Stimulated activated CD8-positive, alpha-beta memory T cell treated with anti-CD3 and anti-CD28 coated beads, Interleukin-7, amount 100 ng/mL, for 4 hours (primary cell): ENCODE measurements at regions not wholly inside any gene's neighbourhood (a gene's known extent, or its start where the extent isn't known, plus 50 kb on each side); places are given as distances from the start of the nearest gene placed in this dataset.
A peak's percentile ranks its signal among the peaks of the same experiment; 100 is the strongest.

ENCODE experiments used
- DNase-seq, 2 donors: peaks; one replicate each; pipeline ENCODE4 v3.0.0-alpha.2; 2020; ENCODE audit warnings: low read depth in 2 of 2

GRCh38 chr4:17336524-17336961, 175.3 kb downstream of the QDPR start:
- DNase-seq: peak; percentile 66 to 68

- no peak for DNase-seq
Measured at GRCh38 chr4:17336069-17336468, 175.8 kb downstream of the QDPR start.

GRCh38 chr4:17335371-17335770, 176.5 kb downstream of the QDPR start:
- peak in 1 of 2 donors; percentile 1 for DNase-seq

- no peak for DNase-seq
Measured at GRCh38 chr4:17332478-17332877, 179.4 kb downstream of the QDPR start.

DNA sequence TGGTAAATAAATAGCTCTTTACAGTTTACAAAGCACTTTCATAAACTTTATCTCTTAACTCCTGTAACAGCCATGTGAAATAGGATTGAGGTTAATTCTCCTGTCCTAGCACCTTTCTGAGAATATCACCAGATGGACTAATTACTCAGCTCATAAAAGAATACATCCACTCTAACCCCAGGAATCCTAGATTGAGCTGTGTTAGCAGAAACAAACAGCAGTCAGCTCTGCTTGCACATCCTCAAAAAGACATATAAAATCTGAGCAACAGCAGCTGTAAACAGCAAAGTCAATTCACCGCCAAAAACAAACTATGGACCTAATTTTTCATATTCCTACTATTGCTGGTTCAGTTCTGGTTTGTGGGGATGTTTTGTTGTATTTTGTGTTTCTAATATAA, 182.8 kb downstream of the QDPR start:
- DNase-seq: no peak

DNA sequence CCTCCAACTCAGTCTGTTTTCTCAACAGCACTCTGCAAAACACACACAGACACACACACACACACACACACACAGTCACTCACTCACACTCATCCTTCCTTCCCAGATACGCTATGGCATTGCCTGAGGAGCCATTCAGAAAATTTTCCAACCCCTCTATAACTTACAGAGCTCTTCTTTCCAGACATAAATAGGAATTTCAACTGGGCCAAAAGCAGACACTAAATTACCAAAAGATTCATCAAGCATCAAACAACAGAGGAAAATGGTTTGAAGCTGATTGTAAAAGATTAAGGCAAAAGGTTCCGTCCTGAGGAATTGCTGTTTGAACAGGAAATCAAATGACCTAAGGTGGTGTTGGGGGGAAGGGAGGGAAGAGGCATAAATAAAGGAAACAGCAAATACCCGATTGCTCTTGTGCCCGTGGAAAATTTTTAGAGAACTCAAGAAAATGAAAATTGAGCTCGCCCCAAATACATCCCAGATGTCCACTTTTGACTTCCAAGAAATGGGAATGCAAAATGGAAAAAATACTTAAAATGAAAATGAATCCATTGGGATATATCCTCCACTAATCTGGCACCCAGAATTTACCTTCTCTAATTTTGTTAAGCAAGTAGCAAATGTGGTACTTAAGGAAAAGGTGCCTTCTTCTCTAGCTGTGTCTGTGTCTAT, 183.6 kb downstream of the QDPR start:
- DNase-seq: no peak

DNA sequence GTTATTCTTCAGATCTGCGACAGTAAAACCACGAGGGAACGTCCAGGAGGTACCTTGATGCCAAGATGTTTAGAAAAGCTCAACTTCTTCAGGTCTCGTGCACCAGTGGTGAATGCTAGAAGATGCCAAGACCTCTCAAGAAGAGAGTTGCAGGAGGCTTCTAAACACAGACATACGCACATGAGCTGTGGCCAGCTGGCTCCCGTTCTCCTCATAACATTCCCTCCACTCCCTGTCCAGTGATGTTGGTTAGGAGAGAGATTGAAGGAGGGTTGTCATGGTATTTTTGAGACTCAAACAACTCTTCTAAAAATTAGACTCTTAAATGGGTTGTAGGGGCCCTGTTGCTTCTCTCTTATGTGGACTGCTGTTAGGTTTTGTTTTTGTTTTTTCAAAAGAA, 184.3 kb downstream of the QDPR start:
- DNase-seq: no peak

DNA sequence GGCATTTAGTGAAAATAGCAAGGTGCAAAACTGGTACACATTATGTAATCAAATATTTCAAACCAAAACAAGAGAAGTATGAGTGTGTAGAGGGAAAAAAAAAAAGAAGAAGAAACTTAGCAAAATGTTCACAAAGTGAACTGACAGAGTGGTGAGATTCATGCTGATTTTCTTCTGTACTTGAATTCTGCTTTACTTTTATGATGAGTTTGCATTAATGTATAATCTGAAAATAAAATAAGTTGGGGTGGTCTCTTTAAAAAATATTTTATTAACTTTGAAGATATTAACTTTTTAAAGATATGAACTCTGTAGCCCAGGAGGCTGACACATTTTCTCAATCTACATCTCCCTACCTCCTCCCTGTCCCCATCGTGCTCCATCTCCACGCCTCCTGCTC, 185.1 kb downstream of the QDPR start:
- no peak for DNase-seq

DNA sequence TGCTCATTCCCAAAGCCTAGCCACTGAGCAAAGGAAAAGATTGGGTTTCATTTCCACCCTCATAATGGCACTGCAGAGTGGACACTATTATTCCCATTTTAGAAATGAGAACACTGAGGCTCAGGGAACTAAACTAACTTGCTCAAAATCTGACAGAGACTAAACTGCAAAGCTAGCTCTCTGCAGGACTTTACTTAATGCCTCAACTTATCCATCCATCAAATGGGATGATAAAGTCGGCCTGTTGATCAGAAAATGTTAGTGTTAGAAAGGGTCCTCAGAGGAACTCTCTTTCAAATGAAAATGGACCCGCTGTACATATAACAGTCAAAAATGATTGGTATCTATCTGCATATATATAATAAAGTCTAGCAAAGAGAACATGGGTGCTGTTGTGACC, 186.8 kb downstream of the QDPR start:
- DNase-seq: no peak

- peak; percentile 22 to 28 for DNase-seq
Measured at GRCh38 chr4:17324386-17324830, 187.5 kb downstream of the QDPR start.

DNA sequence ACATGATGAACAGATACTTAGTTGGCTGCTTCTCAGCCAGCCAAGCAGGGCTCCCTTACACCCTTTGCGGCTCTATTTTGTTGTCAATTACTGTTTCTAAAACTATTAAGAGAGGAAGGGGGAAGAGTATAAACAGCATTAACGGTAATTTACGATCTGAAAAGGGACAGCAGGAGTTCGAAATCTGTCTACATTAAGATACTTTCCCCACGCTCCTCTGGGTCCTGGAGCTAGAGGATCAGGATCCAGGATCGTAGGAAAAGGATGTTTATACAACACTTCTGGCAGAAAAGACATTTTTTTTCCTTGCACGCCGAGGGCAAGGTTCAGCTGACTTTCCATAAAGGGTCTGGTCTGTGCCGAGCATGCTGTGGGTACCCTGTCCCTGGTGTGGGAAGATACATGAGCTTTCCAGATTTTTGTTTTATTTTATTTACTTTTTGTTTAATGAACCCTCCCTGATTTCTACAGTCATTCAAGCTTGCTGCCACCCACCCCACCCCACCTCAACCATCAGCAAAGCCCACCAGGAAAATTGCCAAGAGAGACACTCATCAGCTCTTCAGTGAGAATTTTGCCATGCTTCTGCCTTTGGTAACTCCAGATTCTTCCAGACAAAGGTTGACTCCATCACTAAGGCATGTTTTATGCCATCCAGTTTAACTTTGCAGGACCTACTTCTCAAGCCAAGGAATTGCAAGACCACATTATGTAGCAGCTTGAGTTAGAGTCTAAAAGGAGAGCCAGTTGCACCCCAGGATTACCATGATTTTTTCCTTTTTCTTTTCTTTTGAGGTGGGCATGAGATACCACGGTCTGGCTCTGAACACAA, 188.1 kb downstream of the QDPR start:
- no peak for DNase-seq

GRCh38 chr4:17322514-17322913, 189.4 kb downstream of the QDPR start:
- no peak for DNase-seq

DNA sequence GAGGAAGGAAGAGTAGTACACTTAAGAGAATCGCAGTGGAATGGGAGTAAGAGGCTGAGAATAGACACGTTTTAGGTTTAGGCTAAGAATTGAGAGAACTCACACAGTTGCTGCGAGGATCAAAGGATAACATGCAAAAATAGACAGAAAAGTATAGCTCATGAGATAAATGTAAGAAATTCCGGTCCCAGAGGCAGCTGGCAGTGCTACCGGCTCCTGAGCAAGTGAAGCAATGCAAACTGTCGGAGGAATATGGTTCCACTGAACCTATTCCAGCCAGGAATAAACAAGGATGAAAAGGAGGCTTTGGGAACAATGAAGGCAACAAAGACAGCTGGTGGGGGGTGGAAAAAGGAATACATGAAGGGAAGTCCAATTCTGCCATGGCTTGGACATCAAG, 191.8 kb downstream of the QDPR start:
- no peak for DNase-seq

DNA sequence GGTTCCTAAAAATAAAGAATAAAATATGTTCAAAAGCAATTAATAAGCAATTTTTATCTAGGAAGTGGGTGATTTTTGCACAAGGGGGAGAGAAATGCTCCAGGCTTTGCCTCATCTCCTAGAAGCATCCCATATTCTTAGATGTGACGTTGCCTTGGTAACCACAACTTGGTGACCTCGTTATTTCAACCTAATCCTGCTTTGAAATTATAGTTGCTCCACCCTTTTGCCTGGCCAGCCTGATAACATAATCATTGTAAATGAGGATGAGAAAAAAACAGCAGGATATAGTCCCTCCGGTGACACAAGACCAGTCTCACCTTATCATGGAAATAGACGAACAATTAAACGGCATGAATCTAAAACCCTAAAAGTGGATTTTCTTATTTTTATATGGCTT, 194.4 kb downstream of the QDPR start:
- no peak for DNase-seq

DNA sequence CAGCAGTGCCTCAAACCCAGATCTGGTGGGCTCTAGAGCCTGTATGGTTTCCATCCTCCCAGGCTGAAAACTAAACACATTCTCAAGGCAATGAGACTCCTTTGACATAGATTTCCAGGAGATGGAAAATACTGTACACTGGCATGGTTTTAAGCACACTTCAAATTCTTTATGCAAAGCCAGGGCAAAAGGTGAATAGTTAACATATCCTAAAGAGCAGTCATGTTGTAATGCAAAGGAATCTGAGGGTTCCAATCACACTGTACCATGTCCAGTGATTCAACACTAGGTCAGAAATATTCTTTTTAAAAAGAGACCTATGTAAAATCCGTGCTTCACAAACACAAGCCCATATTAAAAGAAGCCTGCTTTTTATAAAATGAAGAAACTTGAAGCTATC, 195.3 kb downstream of the QDPR start:
- no peak for DNase-seq

GRCh38 chr4:17315459-17315858, 196.4 kb downstream of the QDPR start:
- no peak for DNase-seq

- DNase-seq: no peak
Measured at GRCh38 chr4:17313194-17313593, 198.7 kb downstream of the QDPR start.

DNA sequence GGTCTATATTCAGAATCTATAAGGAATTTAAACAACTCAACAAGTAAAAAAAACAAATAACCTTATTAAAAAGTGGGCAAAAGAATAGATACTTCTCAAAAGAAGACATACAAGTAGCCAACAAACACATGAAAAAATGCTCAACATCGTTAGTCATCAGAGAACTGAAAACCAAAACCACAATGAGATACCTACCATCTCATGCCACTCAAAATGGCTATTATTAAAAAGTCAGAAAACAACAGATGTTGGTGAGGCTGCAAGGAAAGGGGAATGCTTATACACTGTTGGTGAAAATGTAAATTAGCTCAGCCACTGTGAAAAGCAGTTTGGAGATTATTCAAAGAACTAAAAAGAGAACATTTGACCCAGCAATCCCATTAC, 201.6 kb downstream of the QDPR start:
- DNase-seq: no peak

DNA sequence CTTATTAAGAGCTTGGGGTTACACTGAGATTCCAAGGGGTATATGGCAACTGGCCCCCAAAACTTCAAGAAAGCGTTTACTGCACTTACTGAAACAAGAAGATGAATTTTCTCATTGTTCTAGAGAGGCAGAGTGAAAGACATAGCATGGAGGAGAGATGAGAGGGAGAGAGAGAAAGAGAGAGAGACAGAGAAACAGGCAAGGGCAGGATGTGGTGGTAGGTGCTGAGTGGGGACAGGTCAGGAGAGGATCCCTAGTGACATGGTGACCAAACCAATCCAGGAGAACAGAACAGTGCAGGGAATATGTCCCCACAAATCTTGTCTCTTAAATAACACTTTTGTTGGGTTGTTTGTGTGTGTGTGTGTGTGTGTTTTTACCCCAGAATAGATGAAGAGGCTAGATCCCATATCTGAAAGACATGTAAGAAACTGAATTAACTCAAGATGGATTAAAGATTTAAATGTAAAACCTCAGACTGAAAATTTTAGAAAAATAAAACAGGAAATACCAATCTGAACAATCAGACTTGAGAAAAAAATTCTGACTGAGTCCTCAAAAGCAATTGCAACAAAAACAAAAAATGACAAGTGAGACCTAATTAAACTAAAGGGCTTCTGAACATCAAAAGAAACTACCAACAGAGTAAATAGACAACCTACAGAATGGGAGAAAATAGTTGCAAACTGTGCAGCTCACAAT, 202.2 kb downstream of the QDPR start:
- no peak for DNase-seq

DNA sequence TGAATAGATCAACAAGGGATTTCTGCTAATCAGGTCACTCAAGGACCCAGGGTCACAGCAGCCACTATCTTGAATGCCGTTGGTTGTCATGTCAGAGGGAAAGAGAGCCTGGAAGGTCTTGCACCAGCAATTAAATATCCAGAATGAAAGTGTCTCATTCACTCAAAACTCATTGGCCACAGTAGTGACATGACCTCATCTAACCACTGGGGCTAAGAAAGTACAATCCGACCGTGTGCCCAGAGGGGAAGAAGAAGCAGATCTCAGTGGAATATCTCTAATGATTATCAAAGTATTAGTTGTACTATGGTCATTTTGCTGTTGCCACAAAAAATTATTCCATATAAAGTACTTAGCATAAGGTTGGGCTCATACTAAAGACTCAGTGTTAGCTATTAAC, 210.0 kb downstream of the QDPR start:
- no peak for DNase-seq

GRCh38 chr4:17301266-17301665, 210.6 kb downstream of the QDPR start:
- DNase-seq: no peak
